ENCODE measurements at regions not wholly inside any gene's neighbourhood (a gene's known extent, or its start where the extent isn't known, plus 50 kb on each side); places are given as distances from the start of the nearest gene placed in this dataset.
"Not testable (repeated sequence)": the region's sequence is repeated elsewhere in the genome, so short reads cannot be mapped to it uniquely, and the experiment has no call there.

GRCh38 chr1:232732344-232732910, 72.8 kb upstream of the MAP10 start:
- no peaks in the 10 kb centered on the region for H3K27me3 ChIP-seq (ENCODE audit: insufficient read depth, low read length, poor library complexity)
- TF ChIP-seq EZH2 (IDR thresholded peaks at IDR 0.05; ENCODE audit: borderline replicate concordance, low read depth, low read length, severe bottlenecking) (no peak), CTCF (IDR thresholded peaks at IDR 0.05; ENCODE audit: borderline replicate concordance, extremely low read depth, low read length, poor library complexity, severe bottlenecking) (no peak)
- H3K9me3 ChIP-seq (ENCODE audit: insufficient read depth, low read length, severe bottlenecking): no peaks in the 10 kb centered on the region
- H3K9ac ChIP-seq (ENCODE audit: low read depth, low read length): no peak overlapping the region
- peaks cover 7% of the 10 kb centered on the region for H3K4me1 ChIP-seq (ENCODE audit: insufficient read depth, low read length)
- no peak overlapping the region for H2AFZ ChIP-seq (ENCODE audit: low read depth, low read length)
- no peak overlapping the region for H3K27ac ChIP-seq (ENCODE audit: low read length)
- H3K36me3 ChIP-seq (ENCODE audit: insufficient read depth, low read length): no peaks in the 10 kb centered on the region
- no peaks in the 10 kb centered on the region for H4K20me1 ChIP-seq (ENCODE audit: insufficient read depth, low read length)
- DNase-seq: no peak
- H3K79me2 ChIP-seq (ENCODE audit: insufficient read depth, low read length): no peaks in the 10 kb centered on the region
- H3K4me3 ChIP-seq (ENCODE audit: low read depth in 1 of 2, low read length in 2 of 2): no peak overlapping the region
- no peak for ATAC-seq (ENCODE audit: insufficient read depth, low read depth)
- no peak overlapping the region for H3K4me2 ChIP-seq (ENCODE audit: insufficient read depth, low read length)

- no peaks in the 10 kb centered on the region for H3K79me2 ChIP-seq (ENCODE audit: insufficient read depth, low read length)
- no peaks in the 10 kb centered on the region for H4K20me1 ChIP-seq (ENCODE audit: insufficient read depth, low read length)
- H3K9me3 ChIP-seq (ENCODE audit: insufficient read depth, low read length, severe bottlenecking): no peaks in the 10 kb centered on the region
- no peak overlapping the region for H2AFZ ChIP-seq (ENCODE audit: low read depth, low read length)
- no peak for DNase-seq
- H3K27ac ChIP-seq (ENCODE audit: low read length): no peak overlapping the region
- H3K9ac ChIP-seq (ENCODE audit: low read depth, low read length): no peak overlapping the region
- no peaks in the 10 kb centered on the region for H3K27me3 ChIP-seq (ENCODE audit: insufficient read depth, low read length, poor library complexity)
- H3K36me3 ChIP-seq (ENCODE audit: insufficient read depth, low read length): no peaks in the 10 kb centered on the region
- TF ChIP-seq EZH2 (IDR thresholded peaks at IDR 0.05; ENCODE audit: borderline replicate concordance, low read depth, low read length, severe bottlenecking) (no peak), CTCF (IDR thresholded peaks at IDR 0.05; ENCODE audit: borderline replicate concordance, extremely low read depth, low read length, poor library complexity, severe bottlenecking) (no peak)
- ATAC-seq (ENCODE audit: insufficient read depth, low read depth): no peak
- H3K4me1 ChIP-seq (ENCODE audit: insufficient read depth, low read length): peaks cover 7% of the 10 kb centered on the region
- H3K4me2 ChIP-seq (ENCODE audit: insufficient read depth, low read length): no peak overlapping the region
- no peak overlapping the region for H3K4me3 ChIP-seq (ENCODE audit: low read depth in 1 of 2, low read length in 2 of 2)
Observed at GRCh38 chr1:232737917-232738316, 67.3 kb upstream of the MAP10 start.

GRCh38 chr1:232743999-232744398, 61.2 kb upstream of the MAP10 start:
- ATAC-seq (ENCODE audit: insufficient read depth, low read depth) (no peak), DNase-seq (no peak)
- Histone ChIP-seq H3K9me3 (ENCODE audit: insufficient read depth, low read length, severe bottlenecking) (peaks cover 14% of the 10 kb centered on the region), H3K27me3 (ENCODE audit: insufficient read depth, low read length, poor library complexity) (no peaks in the 10 kb centered on the region), H3K27ac (ENCODE audit: low read length) (no peak overlapping the region), H2AFZ (ENCODE audit: low read depth, low read length) (no peak overlapping the region), H4K20me1 (ENCODE audit: insufficient read depth, low read length) (no peaks in the 10 kb centered on the region), H3K4me1 (ENCODE audit: insufficient read depth, low read length) (no peaks in the 10 kb centered on the region), H3K9ac (ENCODE audit: low read depth, low read length) (no peak overlapping the region), H3K79me2 (ENCODE audit: insufficient read depth, low read length) (no peaks in the 10 kb centered on the region), H3K4me3 (ENCODE audit: low read depth in 1 of 2, low read length in 2 of 2) (no peak overlapping the region), H3K4me2 (ENCODE audit: insufficient read depth, low read length) (no peak overlapping the region), H3K36me3 (ENCODE audit: insufficient read depth, low read length) (no peaks in the 10 kb centered on the region)
- no peak for TF ChIP-seq EZH2 (IDR thresholded peaks at IDR 0.05; ENCODE audit: borderline replicate concordance, low read depth, low read length, severe bottlenecking)
- TF ChIP-seq CTCF (IDR thresholded peaks at IDR 0.05; ENCODE audit: borderline replicate concordance, extremely low read depth, low read length, poor library complexity, severe bottlenecking): no peak

GRCh38 chr1:232744847-232745246, 60.4 kb upstream of the MAP10 start:
- Histone ChIP-seq H2AFZ (ENCODE audit: low read depth, low read length) (no peak overlapping the region), H3K27ac (ENCODE audit: low read length) (no peak overlapping the region), H3K4me3 (ENCODE audit: low read depth in 1 of 2, low read length in 2 of 2) (no peak overlapping the region), H3K36me3 (ENCODE audit: insufficient read depth, low read length) (no peaks in the 10 kb centered on the region), H3K4me1 (ENCODE audit: insufficient read depth, low read length) (no peaks in the 10 kb centered on the region), H3K27me3 (ENCODE audit: insufficient read depth, low read length, poor library complexity) (no peaks in the 10 kb centered on the region), H3K79me2 (ENCODE audit: insufficient read depth, low read length) (no peaks in the 10 kb centered on the region), H4K20me1 (ENCODE audit: insufficient read depth, low read length) (no peaks in the 10 kb centered on the region), H3K4me2 (ENCODE audit: insufficient read depth, low read length) (no peak overlapping the region), H3K9ac (ENCODE audit: low read depth, low read length) (no peak overlapping the region), H3K9me3 (ENCODE audit: insufficient read depth, low read length, severe bottlenecking) (peaks cover 23% of the 10 kb centered on the region)
- DNase-seq: no peak
- ATAC-seq (ENCODE audit: insufficient read depth, low read depth): no peak
- no peak for TF ChIP-seq CTCF (IDR thresholded peaks at IDR 0.05; ENCODE audit: borderline replicate concordance, extremely low read depth, low read length, poor library complexity, severe bottlenecking)
- no peak for TF ChIP-seq EZH2 (IDR thresholded peaks at IDR 0.05; ENCODE audit: borderline replicate concordance, low read depth, low read length, severe bottlenecking)

GRCh38 chr1:232745698-232746097, 59.5 kb upstream of the MAP10 start:
- ATAC-seq (ENCODE audit: insufficient read depth, low read depth); H3K36me3 ChIP-seq (ENCODE audit: insufficient read depth, low read length); H3K27ac ChIP-seq (ENCODE audit: low read length); H3K79me2 ChIP-seq (ENCODE audit: insufficient read depth, low read length); H2AFZ ChIP-seq (ENCODE audit: low read depth, low read length); H3K4me3 ChIP-seq (ENCODE audit: low read depth in 1 of 2, low read length in 2 of 2); H3K4me2 ChIP-seq (ENCODE audit: insufficient read depth, low read length); DNase-seq; H4K20me1 ChIP-seq (ENCODE audit: insufficient read depth, low read length); H3K4me1 ChIP-seq (ENCODE audit: insufficient read depth, low read length); H3K27me3 ChIP-seq (ENCODE audit: insufficient read depth, low read length, poor library complexity); H3K9ac ChIP-seq (ENCODE audit: low read depth, low read length): not testable (repeated sequence)
- peaks cover 24% of the 10 kb centered on the region for H3K9me3 ChIP-seq (ENCODE audit: insufficient read depth, low read length, severe bottlenecking)
